ENCODE measurements at regions not wholly inside any gene's neighbourhood (a gene's known extent, or its start where the extent isn't known, plus 50 kb on each side); places are given as distances from the start of the nearest gene placed in this dataset.

GRCh38 chr7:85384392-85384791, 197.5 kb upstream of the SEMA3D start:
- intact Hi-C loops (cut with micrococcal nuclease) = no loop called here
- no peak for DNase-seq
- Histone ChIP-seq H3K36me3 (no peaks in the 10 kb centered on the region), H3K4me1 (no peaks in the 10 kb centered on the region), H3K9me3 (replicated peaks) (peaks cover 8% of the 10 kb centered on the region), H3K4me3 (no peak overlapping the region), H3K27ac (replicated peaks) (no peak overlapping the region), H3K27me3 (ENCODE audit: low read depth) (no peaks in the 10 kb centered on the region)
- no peak for TF ChIP-seq CTCF (IDR thresholded peaks at IDR 0.05; ENCODE audit: borderline replicate concordance)

GRCh38 chr7:85381212-85381611, 194.4 kb upstream of the SEMA3D start:
- no peak for DNase-seq
- Histone ChIP-seq H3K9me3 (replicated peaks) (peaks cover 12% of the 10 kb centered on the region), H3K4me3 (no peak overlapping the region), H3K27ac (replicated peaks) (no peak overlapping the region), H3K27me3 (ENCODE audit: low read depth) (no peaks in the 10 kb centered on the region), H3K4me1 (no peaks in the 10 kb centered on the region), H3K36me3 (no peaks in the 10 kb centered on the region)
- TF ChIP-seq CTCF (IDR thresholded peaks at IDR 0.05; ENCODE audit: borderline replicate concordance) = no peak
- intact Hi-C loops (cut with micrococcal nuclease) = no loop called here

GRCh38 chr7:85376589-85376988, 189.7 kb upstream of the SEMA3D start:
- Histone ChIP-seq H3K27me3 (ENCODE audit: low read depth) (no peaks in the 10 kb centered on the region), H3K36me3 (no peaks in the 10 kb centered on the region), H3K27ac (replicated peaks) (no peak overlapping the region), H3K4me1 (no peaks in the 10 kb centered on the region), H3K4me3 (no peak overlapping the region), H3K9me3 (replicated peaks) (peaks cover 15% of the 10 kb centered on the region)
- intact Hi-C loops (cut with micrococcal nuclease) = no loop called here
- no peak for DNase-seq
- TF ChIP-seq CTCF (IDR thresholded peaks at IDR 0.05; ENCODE audit: borderline replicate concordance) = no peak

- H3K27me3 ChIP-seq (ENCODE audit: low read depth) = no peaks in the 10 kb centered on the region
- intact Hi-C loops (cut with micrococcal nuclease) = no loop called here
- no peak for DNase-seq
- no peaks in the 10 kb centered on the region for H3K4me1 ChIP-seq
- no peak overlapping the region for H3K4me3 ChIP-seq
- no peaks in the 10 kb centered on the region for H3K9me3 ChIP-seq (replicated peaks)
- H3K27ac ChIP-seq (replicated peaks) = no peak overlapping the region
- no peaks in the 10 kb centered on the region for H3K36me3 ChIP-seq
- no peak for TF ChIP-seq CTCF (IDR thresholded peaks at IDR 0.05; ENCODE audit: borderline replicate concordance)
These were observed 170.1 kb upstream of the SEMA3D start for GRCh38 chr7:85356916-85357315.

- no peaks in the 10 kb centered on the region for H3K27me3 ChIP-seq (ENCODE audit: low read depth)
- TF ChIP-seq CTCF (IDR thresholded peaks at IDR 0.05; ENCODE audit: borderline replicate concordance) = no peak
- no peak for DNase-seq
- intact Hi-C loops (cut with micrococcal nuclease) = no loop called here
- no peak overlapping the region for H3K4me3 ChIP-seq
- peaks cover 6% of the 10 kb centered on the region for H3K9me3 ChIP-seq (replicated peaks)
- no peaks in the 10 kb centered on the region for H3K4me1 ChIP-seq
- H3K36me3 ChIP-seq = no peaks in the 10 kb centered on the region
- no peak overlapping the region for H3K27ac ChIP-seq (replicated peaks)
These were observed 156.6 kb upstream of the SEMA3D start for GRCh38 chr7:85343484-85343883.

GRCh38 chr7:85342781-85343180, 155.9 kb upstream of the SEMA3D start:
- H3K27ac ChIP-seq (replicated peaks) = no peak overlapping the region
- peaks cover 6% of the 10 kb centered on the region for H3K9me3 ChIP-seq (replicated peaks)
- no peak overlapping the region for H3K4me3 ChIP-seq
- H3K36me3 ChIP-seq = no peaks in the 10 kb centered on the region
- H3K4me1 ChIP-seq = no peaks in the 10 kb centered on the region
- H3K27me3 ChIP-seq (ENCODE audit: low read depth) = no peaks in the 10 kb centered on the region
- no peak for DNase-seq
- intact Hi-C loops (cut with micrococcal nuclease) = no loop called here
- no peak for TF ChIP-seq CTCF (IDR thresholded peaks at IDR 0.05; ENCODE audit: borderline replicate concordance)

Data from left ventricle myocardium inferior (tissue), 1 donor.